ENCODE measurements at regions not wholly inside any gene's neighbourhood (a gene's known extent, or its start where the extent isn't known, plus 50 kb on each side); places are given as distances from the start of the nearest gene placed in this dataset.

- no peak for DNase-seq (ENCODE audit: extremely low read depth, low read depth)
- TF ChIP-seq CTCF (IDR thresholded peaks at IDR 0.05; ENCODE audit: low read depth, low read length) = no peak
These were observed 429.6 kb downstream of the PID1 start for GRCh38 chr2:228841475-228841874.

GRCh38 chr2:228840743-228841114 lies 430.4 kb downstream of the PID1 start:
- DNase-seq (ENCODE audit: extremely low read depth, low read depth) = no peak
- TF ChIP-seq CTCF (IDR thresholded peaks at IDR 0.05; ENCODE audit: low read depth, low read length) = no peak

- TF ChIP-seq CTCF (IDR thresholded peaks at IDR 0.05; ENCODE audit: low read depth, low read length) = no peak
- no peak for DNase-seq (ENCODE audit: extremely low read depth, low read depth)
These were observed 430.9 kb downstream of the PID1 start for GRCh38 chr2:228840113-228840742.

GRCh38 chr2:228839421-228839876 lies 431.6 kb downstream of the PID1 start:
- TF ChIP-seq CTCF (IDR thresholded peaks at IDR 0.05; ENCODE audit: low read depth, low read length) = no peak
- DNase-seq (ENCODE audit: extremely low read depth, low read depth) = no peak

GRCh38 chr2:228838819-228839218 lies 432.3 kb downstream of the PID1 start:
- TF ChIP-seq CTCF (IDR thresholded peaks at IDR 0.05; ENCODE audit: low read depth, low read length) = no peak
- DNase-seq (ENCODE audit: extremely low read depth, low read depth) = no peak

GRCh38 chr2:228828397-228828796 lies 442.7 kb downstream of the PID1 start:
- TF ChIP-seq CTCF (IDR thresholded peaks at IDR 0.05; ENCODE audit: low read depth, low read length) = no peak
- DNase-seq (ENCODE audit: extremely low read depth, low read depth) = no peak

- DNase-seq (ENCODE audit: extremely low read depth, low read depth) = no peak
- no peak for TF ChIP-seq CTCF (IDR thresholded peaks at IDR 0.05; ENCODE audit: low read depth, low read length)
These were observed 443.9 kb downstream of the PID1 start for GRCh38 chr2:228827056-228827700.
